ENCODE measurements at regions not wholly inside any gene's neighbourhood (a gene's known extent, or its start where the extent isn't known, plus 50 kb on each side); places are given as distances from the start of the nearest gene placed in this dataset.

DNA sequence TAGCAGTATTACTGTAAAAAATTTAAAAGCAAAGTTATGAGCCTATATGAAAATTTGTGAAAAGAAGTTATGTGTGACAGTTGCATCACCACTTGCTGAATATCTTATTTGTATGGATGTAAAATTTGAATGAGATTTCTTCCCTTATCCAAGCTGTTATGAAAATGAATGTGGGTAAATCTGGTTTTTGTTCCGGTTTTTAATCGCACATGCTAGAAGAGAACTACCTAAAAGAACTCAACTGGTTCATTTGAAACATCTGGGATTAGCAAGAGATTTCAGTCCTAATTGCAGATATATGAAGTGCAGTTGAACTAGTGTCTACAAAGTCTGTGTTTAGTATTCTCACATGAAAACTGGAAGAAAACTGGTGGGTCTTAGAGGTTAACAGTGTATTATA lies 467.1 kb upstream of the SPHKAP start:
- H3K4me1 Mint-ChIP-seq: peaks cover 6% of the 10 kb centered on the region
- H3K27me3 Mint-ChIP-seq (ENCODE audit: low read depth): no peaks in the 10 kb centered on the region
- TF ChIP-seq, protein P1, sequence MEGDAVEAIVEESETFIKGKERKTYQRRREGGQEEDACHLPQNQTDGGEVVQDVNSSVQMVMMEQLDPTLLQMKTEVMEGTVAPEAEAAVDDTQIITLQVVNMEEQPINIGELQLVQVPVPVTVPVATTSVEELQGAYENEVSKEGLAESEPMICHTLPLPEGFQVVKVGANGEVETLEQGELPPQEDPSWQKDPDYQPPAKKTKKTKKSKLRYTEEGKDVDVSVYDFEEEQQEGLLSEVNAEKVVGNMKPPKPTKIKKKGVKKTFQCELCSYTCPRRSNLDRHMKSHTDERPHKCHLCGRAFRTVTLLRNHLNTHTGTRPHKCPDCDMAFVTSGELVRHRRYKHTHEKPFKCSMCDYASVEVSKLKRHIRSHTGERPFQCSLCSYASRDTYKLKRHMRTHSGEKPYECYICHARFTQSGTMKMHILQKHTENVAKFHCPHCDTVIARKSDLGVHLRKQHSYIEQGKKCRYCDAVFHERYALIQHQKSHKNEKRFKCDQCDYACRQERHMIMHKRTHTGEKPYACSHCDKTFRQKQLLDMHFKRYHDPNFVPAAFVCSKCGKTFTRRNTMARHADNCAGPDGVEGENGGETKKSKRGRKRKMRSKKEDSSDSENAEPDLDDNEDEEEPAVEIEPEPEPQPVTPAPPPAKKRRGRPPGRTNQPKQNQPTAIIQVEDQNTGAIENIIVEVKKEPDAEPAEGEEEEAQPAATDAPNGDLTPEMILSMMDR (IDR thresholded peaks at IDR 0.05; ENCODE audit: unreplicated experiment): no peak
- no peak overlapping the region for H3K27ac Mint-ChIP-seq
- peaks cover 5% of the 10 kb centered on the region for H3K9me3 Mint-ChIP-seq
- H3K4me3 Mint-ChIP-seq: no peak overlapping the region
- H3K36me3 Mint-ChIP-seq: no peaks in the 10 kb centered on the region
- DNase-seq (ENCODE audit: low spot score in 2 of 2, unreplicated experiment in 2 of 2): no peak

DNA sequence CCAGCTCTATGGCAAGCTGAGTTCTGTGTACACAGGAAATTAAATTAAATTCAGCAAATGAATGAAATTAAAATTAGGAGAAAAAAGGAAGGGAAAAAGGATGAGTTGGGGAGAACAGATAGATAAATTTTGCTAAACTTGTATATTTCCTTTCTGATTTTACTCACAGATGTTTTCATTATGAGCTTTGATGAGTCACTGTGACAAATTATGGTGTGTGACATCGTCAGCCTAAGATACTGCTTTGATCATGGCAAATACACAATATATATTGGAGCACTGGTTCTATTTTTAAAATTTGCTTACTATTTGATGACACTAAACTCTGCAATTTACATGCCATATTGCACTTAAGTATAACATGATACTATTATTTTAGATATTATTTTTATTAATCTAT lies 464.6 kb upstream of the SPHKAP start:
- H3K9me3 Mint-ChIP-seq: peaks cover 5% of the 10 kb centered on the region
- no peak for DNase-seq (ENCODE audit: low spot score in 2 of 2, unreplicated experiment in 2 of 2)
- H3K4me3 Mint-ChIP-seq: no peak overlapping the region
- H3K27ac Mint-ChIP-seq: no peak overlapping the region
- H3K27me3 Mint-ChIP-seq (ENCODE audit: low read depth): no peaks in the 10 kb centered on the region
- H3K36me3 Mint-ChIP-seq: no peaks in the 10 kb centered on the region
- H3K4me1 Mint-ChIP-seq: no peaks in the 10 kb centered on the region
- TF ChIP-seq, protein P1 (IDR thresholded peaks at IDR 0.05; ENCODE audit: unreplicated experiment): no peak

DNA sequence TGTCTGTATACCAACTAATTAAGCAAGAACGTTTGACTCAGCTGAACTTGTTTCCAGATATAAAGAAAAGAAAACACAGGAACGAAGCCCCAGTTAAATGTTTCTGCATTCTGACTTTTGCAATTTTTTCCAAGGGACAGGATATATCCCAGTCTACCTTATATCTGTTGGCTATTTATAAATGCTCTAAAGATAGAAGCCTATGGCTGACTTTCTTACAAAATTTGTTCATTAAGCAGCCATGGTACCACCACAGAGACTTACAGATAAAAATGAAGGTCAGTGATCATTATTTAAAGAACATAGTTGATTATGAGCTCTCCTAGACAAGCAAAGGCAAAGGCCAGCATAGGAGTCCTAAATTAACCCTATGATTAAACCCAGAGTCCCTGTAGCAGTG lies 462.7 kb upstream of the SPHKAP start:
- Mint-ChIP-seq H3K36me3 (no peaks in the 10 kb centered on the region), H3K9me3 (no peaks in the 10 kb centered on the region), H3K27ac (no peak overlapping the region), H3K4me3 (no peak overlapping the region), H3K27me3 (ENCODE audit: low read depth) (no peaks in the 10 kb centered on the region), H3K4me1 (no peaks in the 10 kb centered on the region)
- TF ChIP-seq, protein P1 (IDR thresholded peaks at IDR 0.05; ENCODE audit: unreplicated experiment): no peak
- DNase-seq (ENCODE audit: low spot score in 2 of 2, unreplicated experiment in 2 of 2): no peak

DNA sequence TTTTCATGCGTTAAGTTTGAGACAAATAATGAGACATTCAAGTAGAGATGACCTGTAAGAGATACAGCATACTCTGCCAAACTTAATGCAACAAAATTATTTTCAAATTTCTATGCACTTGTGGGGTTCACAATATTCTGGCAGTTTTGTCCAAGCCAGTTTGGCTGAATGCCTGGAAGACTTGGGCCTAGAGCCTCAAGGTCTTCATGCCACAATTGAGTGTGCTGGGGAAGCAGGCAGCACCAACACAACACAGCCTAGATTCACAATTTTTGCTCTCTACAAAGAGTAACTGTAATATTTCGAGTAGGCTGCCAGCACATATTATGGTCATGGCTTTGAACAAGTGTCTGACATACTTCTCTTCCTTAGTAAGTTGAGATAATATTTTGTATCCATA lies 461.4 kb upstream of the SPHKAP start:
- DNase-seq (ENCODE audit: low spot score in 2 of 2, unreplicated experiment in 2 of 2): no peak
- H3K4me3 Mint-ChIP-seq: no peak overlapping the region
- H3K36me3 Mint-ChIP-seq: no peaks in the 10 kb centered on the region
- H3K9me3 Mint-ChIP-seq: no peaks in the 10 kb centered on the region
- TF ChIP-seq, protein P1 (IDR thresholded peaks at IDR 0.05; ENCODE audit: unreplicated experiment): no peak
- H3K27ac Mint-ChIP-seq: no peak overlapping the region
- no peaks in the 10 kb centered on the region for H3K27me3 Mint-ChIP-seq (ENCODE audit: low read depth)
- no peaks in the 10 kb centered on the region for H3K4me1 Mint-ChIP-seq

DNA sequence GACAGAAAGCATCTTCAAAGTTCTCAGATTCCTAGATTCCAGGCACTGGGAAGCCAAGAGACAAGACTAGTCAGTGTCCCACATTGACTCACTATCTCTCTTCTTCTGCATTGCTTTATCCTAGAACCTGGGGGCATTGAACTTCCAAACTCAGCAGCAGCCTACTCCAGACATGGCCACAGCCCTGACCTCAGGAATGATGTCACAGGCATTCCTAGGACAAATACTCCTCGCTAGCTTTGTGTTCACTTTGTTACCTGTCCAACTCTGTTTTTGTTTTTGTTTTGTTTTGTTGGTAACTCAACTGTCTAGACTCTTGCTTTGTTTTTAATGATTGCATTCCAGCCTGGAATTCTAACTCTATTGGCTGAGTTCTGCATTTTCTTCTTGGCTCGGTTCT lies 449.3 kb upstream of the SPHKAP start:
- no peaks in the 10 kb centered on the region for H3K36me3 Mint-ChIP-seq
- no peaks in the 10 kb centered on the region for H3K4me1 Mint-ChIP-seq
- H3K27me3 Mint-ChIP-seq (ENCODE audit: low read depth): no peaks in the 10 kb centered on the region
- no peak overlapping the region for H3K4me3 Mint-ChIP-seq
- TF ChIP-seq, protein P1 (IDR thresholded peaks at IDR 0.05; ENCODE audit: unreplicated experiment): no peak
- no peaks in the 10 kb centered on the region for H3K9me3 Mint-ChIP-seq
- H3K27ac Mint-ChIP-seq: no peak overlapping the region
- no peak for DNase-seq (ENCODE audit: low spot score in 2 of 2, unreplicated experiment in 2 of 2)

DNA sequence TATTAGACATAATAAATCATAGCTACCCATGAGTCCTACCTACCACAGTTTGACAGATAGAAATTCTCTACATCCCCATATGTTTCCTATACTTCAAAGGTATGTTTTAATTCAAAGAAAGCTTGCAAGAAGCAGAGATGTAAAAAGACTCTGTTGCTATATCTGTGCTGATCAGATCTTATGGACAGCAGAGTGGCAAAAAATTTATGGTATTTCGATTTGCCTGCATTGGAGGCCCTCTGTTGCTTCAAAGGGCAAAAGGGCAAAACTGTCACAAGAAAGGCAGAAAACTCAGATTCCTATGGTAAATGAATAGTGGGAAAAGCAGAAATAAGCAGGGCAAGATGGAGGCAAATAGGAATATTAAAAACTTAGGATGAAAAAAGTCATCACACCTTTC lies 447.8 kb upstream of the SPHKAP start:
- Mint-ChIP-seq H3K9me3 (no peaks in the 10 kb centered on the region), H3K4me1 (no peaks in the 10 kb centered on the region), H3K27ac (no peak overlapping the region), H3K36me3 (no peaks in the 10 kb centered on the region), H3K27me3 (ENCODE audit: low read depth) (no peaks in the 10 kb centered on the region), H3K4me3 (no peak overlapping the region)
- TF ChIP-seq, protein P1 (IDR thresholded peaks at IDR 0.05; ENCODE audit: unreplicated experiment): no peak
- DNase-seq (ENCODE audit: low spot score in 2 of 2, unreplicated experiment in 2 of 2): no peak

Measured in mesothelial cell of epicardium (in vitro differentiated cells).